PC-9 (cell line): ENCODE measurements at regions not wholly inside any gene's neighbourhood (a gene's known extent, or its start where the extent isn't known, plus 50 kb on each side); places are given as distances from the start of the nearest gene placed in this dataset.

Experiments
- CTCF ChIP-seq: fragments of 200-600 bp; sonication (generic); conservative IDR thresholded peaks from 2 replicates; pipeline ENCODE4 v1.6.1; 2017; ENCODE audit warnings: mixed run types, antibody characterized with exemption, mild to moderate bottlenecking, moderate library complexity
- EZH2 ChIP-seq: fragments of 200-600 bp; sonication (generic); IDR thresholded peaks from 2 replicates; pipeline ENCODE4 v1.8.0; 2017; ENCODE audit warnings: antibody characterized with exemption, low read depth

- TF ChIP-seq CTCF (no peak), EZH2 (no peak)
Measured at GRCh38 chr5:38724301-38725030, 121.3 kb upstream of the OSMR start.
